Epithelial cell of proximal tubule (primary cell): ENCODE measurements at regions not wholly inside any gene's neighbourhood (a gene's known extent, or its start where the extent isn't known, plus 50 kb on each side); places are given as distances from the start of the nearest gene placed in this dataset.

Source experiments
- DNase-seq: peaks from one replicate; pipeline ENCODE4 v3.0.0-alpha.2; 2011; ENCODE audit warnings: low read depth
- H3K4me3 ChIP-seq: 2 replicates; pipeline ENCODE4 v1.5.1; 2011; ENCODE audit warnings: low read depth, mild to moderate bottlenecking, low read length
- CTCF ChIP-seq: conservative IDR thresholded peaks from 2 replicates; pipeline ENCODE4 v1.5.1; 2012; ENCODE audit warnings: low read depth, mild to moderate bottlenecking, low read length

DNA sequence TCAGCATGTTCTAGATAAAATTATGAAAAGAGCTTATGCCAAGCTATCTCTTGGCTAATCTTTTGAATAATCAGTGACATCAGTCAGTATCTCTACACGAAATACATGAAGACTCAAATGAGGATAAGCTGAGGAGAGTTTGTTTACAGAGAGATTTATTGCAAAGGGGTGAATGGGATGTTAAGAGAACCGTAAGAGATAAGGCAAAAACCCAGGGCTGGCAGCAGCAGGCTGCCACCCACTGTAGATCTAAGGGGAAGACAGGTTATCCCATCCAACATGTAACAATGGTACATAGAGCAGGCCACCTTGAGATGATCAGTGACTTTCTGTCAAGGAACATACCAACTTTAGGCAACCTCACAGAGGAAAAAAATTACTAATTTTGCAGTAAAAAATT, 432.1 kb upstream of the NR3C2 start:
- peak; percentile 49 for TF ChIP-seq CTCF
- no peak overlapping the region for H3K4me3 ChIP-seq
- no peak for DNase-seq

DNA sequence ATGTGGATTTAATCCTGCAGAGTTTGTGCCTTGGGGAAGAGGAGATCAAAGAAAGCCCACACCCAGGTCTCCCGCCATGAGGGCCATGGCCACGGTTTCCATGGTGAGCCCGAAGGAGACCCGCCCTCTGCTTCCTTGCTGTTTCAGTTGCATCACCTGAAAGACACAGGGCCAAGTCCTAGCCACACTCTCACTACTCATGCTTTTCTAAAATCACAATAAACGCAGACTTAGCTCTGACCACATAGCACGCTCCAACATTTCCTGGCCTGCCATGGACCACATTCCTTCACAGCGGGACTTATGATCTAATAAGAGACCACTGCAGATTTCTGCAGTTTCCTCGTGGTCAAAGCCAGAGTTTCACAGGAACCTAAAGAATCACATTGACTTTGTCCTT, 426.0 kb upstream of the NR3C2 start:
- TF ChIP-seq CTCF: no peak
- DNase-seq: no peak
- no peak overlapping the region for H3K4me3 ChIP-seq

DNA sequence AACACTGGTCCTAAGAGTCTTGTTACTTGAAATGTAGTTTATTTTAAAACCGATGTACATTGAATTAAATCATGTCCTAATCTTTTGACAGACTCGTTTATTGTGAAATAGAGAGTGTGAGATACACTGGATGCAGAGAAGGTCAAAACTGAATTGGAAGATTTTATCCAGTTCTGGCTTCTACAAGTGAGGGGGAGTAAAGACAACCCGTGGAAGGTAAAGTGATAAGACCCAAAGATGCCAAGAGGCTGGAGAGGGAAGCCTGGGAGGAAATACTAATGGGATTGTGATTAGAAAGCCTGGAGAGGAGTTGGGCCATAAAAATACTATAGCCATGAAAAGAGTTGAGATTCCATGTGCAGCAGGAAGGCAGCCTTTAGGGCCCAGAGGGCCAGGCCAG, 424.5 kb upstream of the NR3C2 start:
- no peak for TF ChIP-seq CTCF
- DNase-seq: no peak

DNA sequence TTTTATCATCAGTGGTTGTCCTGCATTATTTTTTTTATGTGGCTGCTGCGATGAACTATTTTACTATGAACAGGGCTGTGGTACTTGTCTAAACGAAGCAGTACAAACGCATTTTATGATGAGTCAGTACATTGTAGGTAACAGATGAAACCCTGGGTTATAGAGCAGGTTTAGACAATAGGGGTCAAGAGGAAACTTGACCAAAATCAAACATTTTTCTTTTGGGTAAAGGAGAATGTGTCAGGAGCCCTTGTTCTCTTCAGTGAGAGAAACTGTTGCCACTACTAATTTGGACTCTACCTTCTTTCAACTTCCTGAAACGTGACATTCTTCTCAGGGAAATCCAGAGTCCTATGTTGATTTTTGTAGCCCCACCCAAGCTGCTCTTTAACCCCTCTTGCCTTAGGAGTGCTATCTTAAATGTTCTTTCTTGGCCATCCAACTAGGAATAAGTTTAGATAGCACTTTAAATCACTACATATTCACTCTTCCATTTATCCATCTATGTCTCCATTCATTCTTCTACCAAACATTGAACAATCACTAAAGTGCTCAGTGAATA, 415.8 kb upstream of the NR3C2 start:
- no peak for DNase-seq
- no peak for TF ChIP-seq CTCF
- no peak overlapping the region for H3K4me3 ChIP-seq

More for the DNA sequence above, 424.5 kb upstream of the NR3C2 start:
- no peak overlapping the region for H3K4me3 ChIP-seq

DNA sequence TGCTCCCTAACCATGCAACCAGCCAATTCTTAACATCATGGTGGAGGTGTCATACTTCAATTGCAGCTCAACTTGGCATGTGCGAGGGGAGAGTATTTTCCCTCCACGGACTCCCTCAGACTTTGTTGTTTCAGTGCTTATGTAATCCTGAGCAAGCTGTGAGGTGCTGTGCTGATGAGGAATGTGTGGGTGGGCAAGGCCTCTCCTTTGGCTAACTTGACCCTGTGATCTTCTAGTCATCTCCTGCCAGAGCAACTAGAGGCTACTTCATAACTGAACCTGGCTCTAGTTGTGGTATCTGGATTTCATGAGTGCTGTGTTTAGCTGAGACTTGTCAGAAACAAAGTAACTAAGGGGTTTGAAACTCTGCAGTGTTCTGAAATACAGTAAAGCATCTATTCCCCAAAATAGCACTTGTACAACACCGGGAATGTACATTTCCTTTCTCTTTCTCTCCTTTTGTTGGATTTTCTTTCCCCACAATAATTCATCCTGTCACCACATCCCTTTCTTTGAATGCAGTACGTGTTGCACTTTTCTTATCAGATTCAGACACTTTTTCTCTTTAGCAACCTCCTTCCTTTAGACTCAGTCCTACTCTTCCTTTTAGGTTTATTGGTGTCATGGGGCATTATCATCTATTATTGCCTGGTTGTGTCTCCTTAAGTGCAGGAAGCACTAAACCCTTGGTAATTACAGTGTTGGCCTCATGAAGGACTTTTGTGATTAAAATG, 415.2 kb upstream of the NR3C2 start:
- TF ChIP-seq CTCF: no peak
- DNase-seq: peak; percentile 60
- no peak overlapping the region for H3K4me3 ChIP-seq

DNA sequence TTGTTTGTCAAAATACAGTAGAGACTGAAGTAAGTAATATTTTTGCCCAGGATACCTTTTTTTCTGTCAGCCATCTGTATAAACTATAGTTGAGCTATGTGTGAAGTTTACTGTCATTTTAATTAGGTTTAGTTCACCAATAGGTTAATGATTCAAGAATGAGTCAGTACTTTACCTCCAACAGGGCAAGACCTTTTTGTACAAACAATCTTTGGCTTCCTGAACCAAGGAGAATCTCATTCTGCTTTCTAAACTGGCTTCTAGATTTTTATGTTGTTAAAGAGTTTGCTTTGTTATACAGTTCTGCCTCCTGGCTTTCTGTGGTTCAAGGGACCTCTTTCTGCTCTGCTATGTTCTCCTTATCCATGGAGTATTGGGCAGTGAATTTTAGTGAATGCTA, 412.0 kb upstream of the NR3C2 start:
- no peak overlapping the region for H3K4me3 ChIP-seq
- peak; percentile 20 for TF ChIP-seq CTCF
- peak; percentile 80 for DNase-seq
